GM23338 (cell line): ENCODE measurements at regions not wholly inside any gene's neighbourhood (a gene's known extent, or its start where the extent isn't known, plus 50 kb on each side); places are given as distances from the start of the nearest gene placed in this dataset.

ENCODE experiments used
- CREB1 ChIP-seq: fragments of 250-450 bp; sonication (Bioruptor Pico); IDR thresholded peaks from 2 replicates; pipeline ENCODE4 v1.5.0; 2020; ENCODE audit warnings: low read depth, mild to moderate bottlenecking, moderate library complexity
- EZH2 ChIP-seq: fragments of 200-600 bp; sonication (generic); IDR thresholded peaks from one replicate; pipeline ENCODE4 v1.8.0; 2017; ENCODE audit warnings: antibody characterized with exemption, mild to moderate bottlenecking, low read depth; ENCODE audit not compliant: unreplicated experiment
- JUNB ChIP-seq: IDR thresholded peaks from one replicate; pipeline ENCODE4 v1.6.1; 2016; ENCODE audit warnings: antibody characterized with exemption; ENCODE audit not compliant: unreplicated experiment
- POLR2AphosphoS5 ChIP-seq: IDR thresholded peaks from 2 replicates; pipeline ENCODE4 v1.6.1; 2016; ENCODE audit warnings: antibody characterized with exemption, low read depth
- TF ChIP-seq, protein P1 (sequence below), 2 experiments: fragments of 200-600 bp in 1 of 2; sonication (generic) in 1 of 2; conservative IDR thresholded peaks; 2 replicates each; pipeline versions ENCODE4 v1.5.1 to v1.6.1; 2016 to 2017; ENCODE audit warnings: antibody characterized with exemption in 2 of 2, low read depth in 2 of 2, mild to moderate bottlenecking in 2 of 2, moderate library complexity in 1 of 2
- TF ChIP-seq, protein P2 (sequence below): IDR thresholded peaks from one replicate; pipeline ENCODE4 v1.6.1; 2018; ENCODE audit warnings: antibody characterized with exemption; ENCODE audit not compliant: unreplicated experiment
- TF ChIP-seq, protein P3 (sequence below): IDR thresholded peaks from 2 replicates; pipeline ENCODE4 v1.6.1; 2016; ENCODE audit warnings: antibody characterized with exemption

DNA sequence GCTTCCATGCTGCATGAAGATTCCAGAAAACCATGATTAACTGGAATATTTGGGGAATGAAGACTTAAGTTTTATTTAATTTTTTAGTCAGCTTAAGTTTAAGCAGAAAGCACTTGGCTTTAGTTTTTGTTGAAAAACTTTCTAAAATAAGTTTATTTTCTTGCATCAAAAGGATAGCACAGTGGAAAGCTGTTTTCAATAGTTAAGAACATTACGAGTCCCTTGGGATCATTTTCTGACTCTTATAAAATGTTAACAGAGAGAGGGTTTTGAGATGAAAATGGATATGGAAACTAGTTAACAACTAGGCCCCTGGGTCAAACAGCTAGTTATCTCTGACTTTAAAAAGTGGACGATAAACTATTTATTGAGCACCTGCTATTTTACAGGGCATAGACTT lies 181.9 kb upstream of the SLC38A2 start:
- no peak for TF ChIP-seq CREB1 (CRISPR knock-in tag)
- TF ChIP-seq, protein P1, sequence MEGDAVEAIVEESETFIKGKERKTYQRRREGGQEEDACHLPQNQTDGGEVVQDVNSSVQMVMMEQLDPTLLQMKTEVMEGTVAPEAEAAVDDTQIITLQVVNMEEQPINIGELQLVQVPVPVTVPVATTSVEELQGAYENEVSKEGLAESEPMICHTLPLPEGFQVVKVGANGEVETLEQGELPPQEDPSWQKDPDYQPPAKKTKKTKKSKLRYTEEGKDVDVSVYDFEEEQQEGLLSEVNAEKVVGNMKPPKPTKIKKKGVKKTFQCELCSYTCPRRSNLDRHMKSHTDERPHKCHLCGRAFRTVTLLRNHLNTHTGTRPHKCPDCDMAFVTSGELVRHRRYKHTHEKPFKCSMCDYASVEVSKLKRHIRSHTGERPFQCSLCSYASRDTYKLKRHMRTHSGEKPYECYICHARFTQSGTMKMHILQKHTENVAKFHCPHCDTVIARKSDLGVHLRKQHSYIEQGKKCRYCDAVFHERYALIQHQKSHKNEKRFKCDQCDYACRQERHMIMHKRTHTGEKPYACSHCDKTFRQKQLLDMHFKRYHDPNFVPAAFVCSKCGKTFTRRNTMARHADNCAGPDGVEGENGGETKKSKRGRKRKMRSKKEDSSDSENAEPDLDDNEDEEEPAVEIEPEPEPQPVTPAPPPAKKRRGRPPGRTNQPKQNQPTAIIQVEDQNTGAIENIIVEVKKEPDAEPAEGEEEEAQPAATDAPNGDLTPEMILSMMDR (conservative IDR thresholded peaks at IDR 0.05; ENCODE audit: low read depth in 2 of 2), result no peak
- no peak for TF ChIP-seq EZH2
- TF ChIP-seq, protein P2, sequence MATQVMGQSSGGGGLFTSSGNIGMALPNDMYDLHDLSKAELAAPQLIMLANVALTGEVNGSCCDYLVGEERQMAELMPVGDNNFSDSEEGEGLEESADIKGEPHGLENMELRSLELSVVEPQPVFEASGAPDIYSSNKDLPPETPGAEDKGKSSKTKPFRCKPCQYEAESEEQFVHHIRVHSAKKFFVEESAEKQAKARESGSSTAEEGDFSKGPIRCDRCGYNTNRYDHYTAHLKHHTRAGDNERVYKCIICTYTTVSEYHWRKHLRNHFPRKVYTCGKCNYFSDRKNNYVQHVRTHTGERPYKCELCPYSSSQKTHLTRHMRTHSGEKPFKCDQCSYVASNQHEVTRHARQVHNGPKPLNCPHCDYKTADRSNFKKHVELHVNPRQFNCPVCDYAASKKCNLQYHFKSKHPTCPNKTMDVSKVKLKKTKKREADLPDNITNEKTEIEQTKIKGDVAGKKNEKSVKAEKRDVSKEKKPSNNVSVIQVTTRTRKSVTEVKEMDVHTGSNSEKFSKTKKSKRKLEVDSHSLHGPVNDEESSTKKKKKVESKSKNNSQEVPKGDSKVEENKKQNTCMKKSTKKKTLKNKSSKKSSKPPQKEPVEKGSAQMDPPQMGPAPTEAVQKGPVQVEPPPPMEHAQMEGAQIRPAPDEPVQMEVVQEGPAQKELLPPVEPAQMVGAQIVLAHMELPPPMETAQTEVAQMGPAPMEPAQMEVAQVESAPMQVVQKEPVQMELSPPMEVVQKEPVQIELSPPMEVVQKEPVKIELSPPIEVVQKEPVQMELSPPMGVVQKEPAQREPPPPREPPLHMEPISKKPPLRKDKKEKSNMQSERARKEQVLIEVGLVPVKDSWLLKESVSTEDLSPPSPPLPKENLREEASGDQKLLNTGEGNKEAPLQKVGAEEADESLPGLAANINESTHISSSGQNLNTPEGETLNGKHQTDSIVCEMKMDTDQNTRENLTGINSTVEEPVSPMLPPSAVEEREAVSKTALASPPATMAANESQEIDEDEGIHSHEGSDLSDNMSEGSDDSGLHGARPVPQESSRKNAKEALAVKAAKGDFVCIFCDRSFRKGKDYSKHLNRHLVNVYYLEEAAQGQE, result no peak
- no peak for TF ChIP-seq JUNB
- no peak for TF ChIP-seq POLR2AphosphoS5
- TF ChIP-seq, protein P3, sequence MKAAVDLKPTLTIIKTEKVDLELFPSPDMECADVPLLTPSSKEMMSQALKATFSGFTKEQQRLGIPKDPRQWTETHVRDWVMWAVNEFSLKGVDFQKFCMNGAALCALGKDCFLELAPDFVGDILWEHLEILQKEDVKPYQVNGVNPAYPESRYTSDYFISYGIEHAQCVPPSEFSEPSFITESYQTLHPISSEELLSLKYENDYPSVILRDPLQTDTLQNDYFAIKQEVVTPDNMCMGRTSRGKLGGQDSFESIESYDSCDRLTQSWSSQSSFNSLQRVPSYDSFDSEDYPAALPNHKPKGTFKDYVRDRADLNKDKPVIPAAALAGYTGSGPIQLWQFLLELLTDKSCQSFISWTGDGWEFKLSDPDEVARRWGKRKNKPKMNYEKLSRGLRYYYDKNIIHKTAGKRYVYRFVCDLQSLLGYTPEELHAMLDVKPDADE, result no peak
